Colon (tissue), 2 donors: ENCODE measurements at regions not wholly inside any gene's neighbourhood (a gene's known extent, or its start where the extent isn't known, plus 50 kb on each side); places are given as distances from the start of the nearest gene placed in this dataset.

Experiments used
- FAIRE-seq: peaks from 2 replicates; lab custom pipeline; 2012; peaks lifted over from hg19 to GRCh38; lab: Jason Lieb, UNC
- donor health status: control.
- donor health status: control.

DNA sequence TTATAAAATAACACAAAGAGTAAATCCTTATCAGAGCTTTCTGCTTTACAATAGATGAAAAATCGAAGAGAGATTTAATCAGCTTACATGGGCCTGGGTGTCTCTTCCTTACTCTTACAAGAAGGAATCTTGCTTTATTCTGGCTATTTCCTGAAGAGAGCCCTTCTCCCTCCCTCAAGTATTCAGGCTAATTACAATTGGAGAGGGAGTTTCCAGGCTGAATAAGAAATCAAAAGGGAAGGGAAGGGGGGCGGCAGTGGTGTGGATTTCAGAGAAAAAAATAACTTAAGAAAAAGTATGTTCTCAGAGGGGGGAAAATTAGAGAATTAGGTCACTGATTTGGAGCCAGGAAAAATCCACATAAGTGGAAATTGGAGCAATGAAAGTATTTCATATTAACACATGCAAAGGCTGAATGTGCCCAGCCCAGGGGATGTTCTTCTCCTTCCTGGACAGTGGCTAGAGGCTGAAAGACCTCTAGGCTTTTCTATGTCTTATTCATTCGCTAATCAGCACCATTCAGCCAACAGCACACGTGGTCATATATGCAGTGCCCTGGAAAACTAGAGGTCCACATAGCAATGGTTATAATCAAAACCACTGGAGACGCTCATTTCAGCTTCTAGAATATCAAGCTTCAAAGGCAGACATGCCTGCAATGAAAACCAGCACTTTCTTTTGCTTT is 158.9 kb upstream of the BTG1 start:
- FAIRE-seq: no peak

DNA sequence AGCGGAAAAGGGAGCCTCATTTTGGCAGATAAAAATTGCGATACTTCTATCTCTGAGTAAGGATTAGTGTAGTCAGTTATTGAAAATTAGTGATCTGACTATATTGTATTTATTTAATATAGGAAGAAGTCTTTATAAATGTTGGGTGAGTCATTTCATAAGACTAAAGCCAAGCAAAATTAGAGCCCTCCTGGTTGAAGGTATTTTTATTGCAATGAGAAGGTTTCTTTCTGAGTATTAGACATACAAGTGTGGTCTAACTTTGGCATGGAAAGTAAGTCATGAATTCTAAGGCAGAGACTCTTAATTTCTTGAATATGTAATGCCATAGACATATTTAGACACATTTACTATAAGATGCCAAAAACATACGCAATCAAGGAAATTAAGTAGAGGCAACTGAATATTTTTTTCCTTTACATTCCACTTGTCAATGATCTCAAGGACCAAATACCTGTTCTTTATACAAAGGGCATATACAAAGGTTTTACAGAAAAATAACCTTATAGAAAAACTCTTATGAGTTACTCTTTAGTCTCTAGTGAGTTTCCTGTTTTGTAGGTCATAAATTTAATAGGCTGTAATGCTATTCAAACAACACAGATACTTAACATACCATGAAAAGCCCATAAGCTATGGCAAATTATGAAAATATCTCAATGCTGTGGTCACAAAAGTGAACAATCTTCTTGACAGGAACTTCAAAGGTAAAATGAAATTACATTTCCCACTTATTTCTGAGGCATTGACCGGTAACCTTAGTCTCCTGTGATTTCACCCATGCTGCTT is 156.6 kb upstream of the BTG1 start:
- no peak for FAIRE-seq

DNA sequence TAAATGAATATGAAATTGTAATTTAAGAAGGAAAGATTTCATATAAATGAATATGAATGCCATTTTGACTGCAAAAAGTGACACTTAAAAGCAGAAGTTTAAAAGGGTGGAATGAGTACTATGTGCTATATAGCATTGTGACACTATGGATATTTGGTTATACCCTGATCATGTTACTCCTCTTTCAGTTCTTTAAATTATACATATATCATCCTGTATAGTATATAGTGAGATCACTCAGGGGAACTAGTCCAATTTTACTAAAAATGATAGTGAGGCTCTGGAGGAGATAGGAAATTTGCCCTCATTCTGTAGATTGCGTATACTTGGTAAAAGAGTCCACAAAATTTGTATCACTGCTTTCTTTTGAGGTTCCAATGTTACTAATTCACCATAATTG is 155.7 kb upstream of the BTG1 start:
- no peak for FAIRE-seq

DNA sequence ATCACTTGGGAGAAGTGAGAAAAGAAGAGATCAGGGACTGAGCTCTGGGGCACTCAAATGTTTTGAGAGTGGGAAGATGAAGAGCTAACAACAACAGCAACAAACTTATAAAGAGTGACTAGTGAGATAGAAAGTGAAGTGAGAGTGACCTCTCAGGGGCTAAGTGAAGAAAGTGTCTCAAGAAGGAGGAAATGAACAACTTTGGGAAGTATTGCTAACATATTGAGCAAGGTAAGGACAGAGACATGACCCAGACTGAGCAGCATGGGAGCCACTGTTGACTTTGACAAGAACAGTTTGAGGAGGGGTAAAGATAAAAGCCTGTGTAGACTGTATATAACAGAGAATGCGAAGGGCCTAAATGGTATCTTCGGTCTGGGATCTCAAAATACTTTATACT is 155.1 kb upstream of the BTG1 start:
- FAIRE-seq: no peak

DNA sequence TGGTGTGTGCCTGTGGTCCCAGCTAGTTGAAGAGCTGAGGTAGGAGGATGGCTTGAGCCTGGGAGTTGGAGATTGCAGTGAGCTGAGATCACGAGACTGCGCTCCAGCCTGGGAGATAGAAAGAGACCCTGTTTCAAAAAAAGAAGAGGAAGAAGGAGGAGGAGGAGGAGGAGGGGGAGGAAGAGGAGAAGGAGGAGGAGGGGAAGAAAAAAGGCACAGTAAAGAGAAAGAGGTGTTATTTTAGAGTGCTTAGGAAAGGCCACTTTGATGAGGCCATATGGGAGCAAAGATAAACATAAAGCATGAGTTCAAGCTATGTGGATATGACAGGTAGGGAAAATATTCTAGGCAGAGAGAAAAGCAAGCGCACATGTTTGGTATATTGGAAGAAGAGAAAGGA is 154.1 kb upstream of the BTG1 start:
- no peak for FAIRE-seq

DNA sequence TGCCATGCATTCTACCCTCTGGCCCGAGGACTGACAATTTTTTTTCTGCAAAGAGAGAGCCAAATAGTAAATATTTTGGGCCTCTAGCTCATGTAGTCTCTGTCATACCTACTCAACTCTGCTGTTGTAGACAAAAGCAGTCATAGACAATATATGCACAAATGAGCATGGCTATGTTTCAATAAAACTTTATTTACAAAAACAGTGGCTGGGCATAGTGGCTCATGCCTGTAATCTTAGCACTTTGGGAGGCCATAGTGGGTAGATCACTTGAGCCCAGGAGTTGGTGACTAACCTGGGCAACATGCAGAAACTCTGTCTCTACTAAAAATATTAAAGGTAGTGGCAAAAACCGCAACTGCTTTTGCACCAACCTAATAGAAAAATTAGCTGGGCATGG is 153.7 kb upstream of the BTG1 start:
- FAIRE-seq: no peak

DNA sequence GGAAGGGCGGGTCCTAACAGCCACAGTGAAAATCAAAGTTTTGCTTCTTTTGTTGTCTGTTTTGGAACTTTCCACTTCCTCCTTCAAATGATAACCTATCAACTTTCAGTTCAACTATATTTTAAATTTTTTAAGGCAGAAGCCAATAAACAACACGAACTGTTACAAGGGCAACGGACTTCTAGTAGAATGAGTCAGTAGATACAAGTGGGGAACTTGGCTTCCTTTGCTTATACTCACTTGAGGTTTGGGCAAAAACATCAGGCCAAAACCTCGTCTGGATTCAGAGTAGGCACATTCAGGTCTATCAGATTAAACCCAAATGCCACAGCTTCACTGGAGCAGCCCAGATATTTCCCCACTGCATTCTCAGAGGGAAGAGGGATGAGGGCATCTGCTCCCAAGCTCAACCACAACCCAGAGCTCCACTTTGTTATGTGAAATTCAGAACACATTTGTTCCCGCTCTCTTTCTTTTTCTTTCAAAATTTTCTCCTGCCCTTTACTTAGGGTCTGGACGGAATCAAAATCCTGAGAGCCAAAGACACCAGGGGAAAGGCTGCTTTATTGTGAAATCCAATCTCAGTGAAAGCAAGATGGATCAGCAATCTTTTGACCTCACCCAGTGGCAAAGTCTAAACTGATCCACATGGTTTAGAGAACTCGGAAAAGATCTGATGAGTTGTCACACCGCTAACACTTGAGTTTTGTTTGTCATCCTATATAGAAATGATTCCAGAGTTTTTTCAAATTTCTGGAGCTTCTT is 152.5 kb upstream of the BTG1 start:
- FAIRE-seq: no peak

DNA sequence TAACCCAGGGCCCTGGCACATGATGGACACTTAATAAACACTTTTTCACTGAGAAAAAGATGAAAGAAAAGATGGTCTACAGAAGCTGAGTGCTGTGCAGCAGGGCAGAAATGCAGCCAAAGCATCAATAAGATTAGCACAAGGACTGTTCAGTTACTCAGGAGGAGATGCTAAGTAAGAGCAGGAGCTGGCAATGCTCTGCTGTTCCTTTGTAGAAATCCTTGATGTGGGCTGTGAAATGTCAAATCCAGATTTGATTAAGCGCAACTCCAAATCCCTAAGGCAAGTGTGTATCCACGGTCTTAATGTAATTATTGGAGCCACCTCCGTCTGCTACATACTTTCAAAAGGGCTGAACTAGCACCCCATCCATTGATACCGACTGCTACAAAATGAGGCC is 151.8 kb upstream of the BTG1 start:
- FAIRE-seq: no peak

DNA sequence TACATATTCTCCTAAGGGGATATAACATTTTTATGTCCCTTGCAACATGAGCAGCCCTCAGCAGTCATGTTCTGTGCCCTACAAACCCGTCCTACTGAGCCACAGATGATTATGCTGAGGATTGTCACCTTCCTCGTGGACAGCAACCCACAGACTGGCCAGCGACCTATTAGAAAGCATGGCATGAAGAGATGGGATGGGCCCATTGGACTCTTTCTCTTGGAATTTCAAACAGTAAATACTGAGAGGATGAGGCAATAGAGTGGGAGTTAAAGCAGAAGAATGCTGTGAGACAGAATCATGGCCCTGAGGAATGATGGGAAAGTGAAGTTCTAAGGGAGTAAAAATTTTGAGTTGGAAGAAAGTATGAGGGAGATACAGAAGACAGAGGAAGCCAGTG is 149.9 kb upstream of the BTG1 start:
- no peak for FAIRE-seq

DNA sequence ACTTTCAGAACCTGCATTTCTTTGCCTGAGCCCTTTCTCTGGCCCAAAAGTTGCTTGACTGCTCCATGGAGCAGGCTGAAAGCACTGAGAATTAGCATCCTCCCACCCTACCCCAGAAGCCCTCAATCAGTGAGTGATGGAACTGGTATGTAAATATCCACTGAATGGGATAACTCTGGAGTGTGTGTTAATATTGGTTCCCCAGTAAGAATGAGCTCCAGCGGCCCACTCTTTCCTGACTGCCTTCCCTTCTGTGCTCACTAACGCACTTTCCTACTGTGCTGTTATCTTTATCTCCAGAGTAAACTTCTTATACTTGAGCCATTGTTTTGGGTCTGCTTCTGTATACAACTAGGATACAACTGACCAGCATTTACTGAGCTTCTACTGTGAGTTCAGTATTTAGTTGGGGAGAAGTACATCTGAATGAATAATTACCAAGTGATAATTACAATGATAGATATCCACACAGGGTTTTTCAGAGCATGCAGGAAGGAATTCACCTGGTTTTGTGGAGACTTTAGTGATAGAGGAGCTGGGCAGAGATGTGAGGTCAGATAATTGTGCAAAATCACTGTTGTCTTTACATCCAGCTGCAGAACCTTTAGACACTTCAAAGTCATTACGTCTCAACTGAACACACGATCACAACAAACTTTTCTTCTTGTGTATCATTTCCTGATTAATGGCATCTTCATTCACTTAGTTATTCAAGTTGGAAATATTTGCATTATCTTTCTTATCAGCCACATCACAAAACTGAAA is 149.2 kb upstream of the BTG1 start:
- no peak for FAIRE-seq

DNA sequence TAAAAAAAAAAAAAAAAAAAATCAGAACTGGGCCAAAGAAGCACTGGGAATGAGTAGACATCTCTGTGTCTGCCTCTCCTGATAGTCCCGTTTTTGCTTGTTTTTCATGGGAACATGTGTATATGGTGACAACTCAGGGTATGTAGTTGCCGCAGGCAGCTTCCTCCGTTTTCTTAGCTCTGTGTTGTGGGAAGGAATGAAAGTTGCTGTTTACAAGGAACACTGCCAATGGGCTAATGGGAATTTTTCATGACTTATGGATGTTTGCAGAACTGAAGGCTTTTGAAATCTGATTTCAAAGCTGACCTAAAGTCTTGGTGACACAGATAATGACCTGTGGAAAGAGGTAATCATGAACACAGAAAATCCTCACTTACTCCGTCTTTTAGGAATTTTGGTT is 146.4 kb upstream of the BTG1 start:
- no peak for FAIRE-seq

DNA sequence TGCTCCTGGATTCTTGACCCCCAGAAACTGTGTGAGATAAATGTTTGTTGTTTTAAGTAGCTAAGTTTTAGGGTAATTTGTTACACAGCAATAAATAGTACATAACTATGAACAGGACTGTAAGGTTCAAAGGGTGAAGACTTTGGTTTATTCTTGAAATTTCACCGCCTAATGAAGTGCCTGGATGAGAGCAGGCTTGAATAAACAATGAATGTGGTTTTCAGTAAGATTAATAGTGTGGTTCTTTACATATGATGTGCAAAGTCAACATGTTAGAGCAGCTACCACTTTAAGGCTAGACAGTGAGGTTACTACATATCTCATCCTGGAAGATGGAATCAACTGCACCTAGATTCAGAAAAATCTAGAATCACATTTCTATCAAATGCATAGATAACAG is 145.2 kb upstream of the BTG1 start:
- FAIRE-seq: no peak

DNA sequence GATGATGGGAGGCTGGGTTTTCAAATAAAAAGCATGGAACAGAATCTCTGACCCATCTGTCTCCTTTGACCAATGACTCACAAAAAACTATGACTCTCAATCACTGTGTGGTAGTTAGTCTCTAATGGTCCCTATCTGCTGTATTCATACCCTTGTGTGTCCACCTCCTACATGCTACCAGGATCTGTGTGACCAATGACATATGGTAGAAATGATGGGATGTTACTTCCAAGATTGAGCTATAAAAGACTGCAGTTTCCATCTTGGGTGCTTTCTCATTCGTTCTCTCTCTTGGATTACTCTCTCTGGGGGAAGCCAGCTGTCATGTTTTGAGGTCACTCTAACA is 144.7 kb upstream of the BTG1 start:
- no peak for FAIRE-seq

DNA sequence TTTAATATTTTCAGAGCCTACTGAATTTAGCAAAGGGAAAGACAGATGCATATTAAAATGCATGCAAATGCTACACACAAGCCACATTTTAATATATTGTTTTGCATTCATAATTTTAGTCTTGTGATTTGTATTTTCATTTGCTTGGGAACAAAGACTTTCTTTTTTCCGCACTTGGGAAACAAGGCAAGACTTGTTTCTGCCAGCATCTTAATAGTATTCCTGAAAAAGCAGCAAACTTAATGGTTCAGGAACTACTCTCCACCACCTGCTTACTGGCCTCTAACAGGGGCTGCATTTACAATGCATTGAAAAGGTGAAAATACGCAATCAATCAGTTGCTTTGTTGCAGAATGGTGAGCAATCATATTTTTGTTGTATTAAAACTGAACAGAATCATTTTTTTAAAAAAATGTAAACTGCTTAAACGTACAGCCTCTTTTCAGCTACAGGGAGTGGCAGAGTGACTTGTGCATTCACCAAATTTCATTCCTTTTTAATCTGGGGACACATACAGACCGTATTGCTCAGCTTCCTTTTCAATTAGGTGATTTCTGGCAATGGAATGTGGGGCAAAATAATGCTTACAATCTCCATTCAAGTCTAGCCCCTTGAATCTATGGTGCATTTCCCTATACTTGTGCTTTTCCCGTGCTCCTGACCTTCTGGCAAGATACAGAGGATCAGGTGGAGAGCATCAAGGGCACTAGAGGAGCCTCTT is 144.1 kb upstream of the BTG1 start:
- FAIRE-seq: no peak

DNA sequence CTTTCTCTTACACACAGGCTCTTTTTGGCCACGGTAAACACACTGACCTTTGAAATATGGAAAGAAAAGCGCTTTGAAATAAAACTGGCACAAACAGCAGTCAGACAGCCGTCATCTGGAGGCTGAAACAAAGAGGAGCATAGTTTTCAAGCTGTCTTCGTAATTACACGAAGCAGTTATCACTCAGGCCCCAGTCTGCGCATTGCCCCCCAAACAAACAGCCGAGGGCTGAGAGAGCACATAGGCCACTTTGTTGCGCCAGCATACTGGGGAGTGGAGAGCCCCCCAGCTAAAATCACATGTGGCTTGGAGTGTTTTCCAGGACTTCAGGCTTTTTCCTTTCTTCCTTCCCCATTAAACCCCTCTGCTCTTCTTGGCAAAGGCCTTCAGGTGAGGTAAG is 142.9 kb upstream of the BTG1 start:
- FAIRE-seq: no peak

DNA sequence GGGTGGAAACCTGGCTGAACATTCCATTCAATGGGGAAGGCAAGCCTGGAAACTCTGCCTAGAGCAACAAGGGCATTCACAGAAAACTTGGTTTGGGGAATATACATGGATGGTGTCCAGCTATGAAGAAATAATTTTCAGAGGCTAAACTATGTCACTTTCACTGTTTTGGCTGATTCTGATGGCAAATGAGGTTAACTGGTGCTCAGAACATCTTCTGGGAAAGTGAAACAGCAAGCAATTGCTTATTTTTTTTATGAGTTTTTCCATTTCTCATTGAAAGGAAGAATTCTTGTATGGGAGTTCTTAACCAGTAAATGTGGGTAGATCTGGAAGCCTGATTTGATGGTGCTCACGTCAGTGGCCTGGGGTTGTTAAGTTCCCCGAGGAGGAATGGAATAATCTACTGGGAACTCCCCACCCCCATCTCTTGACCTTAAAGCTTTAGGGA is 132.8 kb upstream of the BTG1 start:
- FAIRE-seq: no peak

DNA sequence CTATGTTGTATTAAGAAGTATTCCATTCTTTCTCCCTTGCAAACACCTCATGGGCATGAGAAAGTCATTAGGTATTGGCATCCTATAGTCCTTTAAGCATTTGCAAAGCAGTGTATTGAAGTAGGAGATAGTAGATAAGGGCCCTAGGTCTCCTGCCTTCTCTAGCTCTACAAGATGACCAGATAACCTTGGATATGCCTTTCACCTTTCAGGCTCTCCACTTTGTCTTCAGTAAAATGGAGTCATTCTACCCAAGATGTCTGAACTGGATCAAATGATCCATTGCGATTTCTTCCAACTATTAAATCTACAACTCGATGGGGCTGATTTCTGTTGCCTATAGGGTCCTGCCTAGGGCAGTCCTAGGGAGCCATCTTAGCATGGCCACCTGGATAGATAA is 132.1 kb upstream of the BTG1 start:
- no peak for FAIRE-seq

DNA sequence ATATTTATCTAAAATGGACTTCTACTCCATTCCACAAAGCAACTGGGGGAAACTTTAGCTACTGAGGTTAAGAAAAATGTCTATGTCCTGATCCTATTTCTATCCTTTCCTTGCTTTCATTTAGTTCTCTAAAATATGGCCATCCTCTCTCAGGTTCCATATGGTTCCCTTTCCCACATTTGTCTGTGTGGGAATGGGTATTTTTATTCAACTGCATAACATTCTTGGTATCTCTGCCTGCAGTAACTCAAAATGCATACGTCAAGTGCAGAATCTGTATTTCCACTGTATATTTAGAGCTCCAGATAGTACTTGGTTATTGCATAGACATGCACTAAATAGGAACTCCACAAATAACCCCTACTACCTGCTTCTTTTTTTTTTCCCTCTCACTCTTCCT is 130.6 kb upstream of the BTG1 start:
- FAIRE-seq: no peak

DNA sequence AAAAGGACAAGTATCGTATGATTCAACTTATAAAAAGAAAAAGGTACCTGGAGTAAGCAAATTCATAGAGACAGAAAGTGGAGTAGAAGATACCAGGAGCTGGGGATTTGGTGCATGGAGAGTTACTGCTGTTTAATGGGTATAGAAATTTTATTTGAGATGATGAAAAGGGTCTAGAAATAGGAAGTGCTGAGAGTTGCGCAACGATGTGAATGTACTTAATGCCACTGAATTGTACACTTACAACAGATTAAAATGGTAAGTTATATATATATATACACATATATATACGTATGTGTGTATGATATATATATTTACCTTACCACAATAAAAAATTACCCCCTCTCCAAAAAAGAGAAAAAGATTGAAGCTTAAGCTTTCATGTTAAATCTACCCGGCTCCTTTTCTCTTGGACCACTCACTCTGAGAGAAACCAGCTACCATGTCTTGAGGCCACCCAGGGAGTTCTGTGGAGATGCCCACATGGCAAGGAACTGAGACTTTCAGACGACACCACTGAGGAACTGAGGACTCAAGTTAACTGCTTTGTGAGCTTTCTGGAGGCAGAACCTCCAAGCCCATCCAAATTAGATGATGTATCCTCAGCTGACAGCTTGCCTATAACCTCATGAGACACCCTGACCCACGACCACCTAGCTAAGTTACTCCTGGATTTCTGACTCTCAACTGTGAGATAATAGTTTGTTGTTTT is 130.0 kb upstream of the BTG1 start:
- FAIRE-seq: no peak

DNA sequence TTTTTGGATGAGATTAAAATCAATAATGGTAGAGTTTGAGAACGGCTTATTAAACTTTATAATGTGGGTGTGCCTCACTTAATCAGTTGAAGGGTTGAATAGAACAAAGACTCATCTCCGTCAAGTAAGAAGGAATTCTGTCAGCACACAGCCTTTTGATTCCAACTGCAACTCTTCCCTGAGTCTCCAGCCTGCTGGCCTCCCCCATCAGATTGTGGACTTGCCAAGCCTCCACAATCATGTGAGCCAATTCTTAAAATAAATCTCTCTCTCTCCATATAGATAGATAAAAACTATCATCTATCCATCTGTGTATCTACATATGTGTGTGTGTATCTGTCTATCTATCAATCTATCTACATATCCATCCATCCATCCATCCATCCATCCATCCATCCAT is 127.4 kb upstream of the BTG1 start:
- no peak for FAIRE-seq
